HG02678 (cell line): ENCODE measurements at regions not wholly inside any gene's neighbourhood (a gene's known extent, or its start where the extent isn't known, plus 50 kb on each side); places are given as distances from the start of the nearest gene placed in this dataset.

Experiments
- ATAC-seq: cut with Tn5 transposase; IDR thresholded peaks from one replicate; pipeline ENCODE4 v1.9.1; 2021; ENCODE audit warnings: mild to moderate bottlenecking, moderate library complexity; ENCODE audit not compliant: unreplicated experiment

DNA sequence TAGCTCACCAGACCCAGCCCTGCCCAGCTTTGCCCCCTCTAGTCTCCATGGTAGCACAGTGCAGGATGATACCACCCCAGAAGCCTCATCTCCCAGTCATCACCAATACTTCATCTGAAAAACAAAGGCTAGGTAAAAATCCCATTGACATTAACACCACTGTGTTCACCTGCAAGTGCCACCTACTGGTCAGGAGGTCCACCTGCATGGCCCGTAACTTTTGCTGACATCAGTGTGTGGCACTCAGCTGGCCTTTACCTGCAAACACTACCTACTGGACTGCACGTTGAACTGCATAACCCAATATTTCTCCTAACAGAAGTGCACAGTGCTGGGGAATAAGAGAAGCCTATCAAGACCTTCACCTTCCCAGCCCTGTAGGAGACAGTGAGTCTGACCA, 234.7 kb upstream of the ADGRB3 start:
- ATAC-seq, result no peak

DNA sequence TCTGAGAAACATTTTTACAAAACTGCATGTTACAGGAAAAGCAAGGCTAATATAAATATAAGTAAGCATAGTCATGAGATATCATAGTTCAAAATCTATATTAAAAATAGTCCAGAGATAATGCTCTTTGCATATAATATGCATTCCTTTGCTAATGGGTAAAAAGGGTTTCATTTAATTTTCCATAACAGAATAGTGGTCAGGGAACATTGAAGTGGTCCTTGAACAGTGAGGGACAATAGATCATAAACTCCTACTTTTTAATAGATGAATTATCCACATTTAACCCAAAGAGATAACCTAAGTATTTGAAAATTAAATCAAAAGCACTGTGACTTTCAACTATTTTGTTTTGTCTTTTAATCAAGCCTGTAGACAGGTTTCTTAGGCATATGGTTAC, 243.1 kb upstream of the ADGRB3 start:
- ATAC-seq, result no peak

DNA sequence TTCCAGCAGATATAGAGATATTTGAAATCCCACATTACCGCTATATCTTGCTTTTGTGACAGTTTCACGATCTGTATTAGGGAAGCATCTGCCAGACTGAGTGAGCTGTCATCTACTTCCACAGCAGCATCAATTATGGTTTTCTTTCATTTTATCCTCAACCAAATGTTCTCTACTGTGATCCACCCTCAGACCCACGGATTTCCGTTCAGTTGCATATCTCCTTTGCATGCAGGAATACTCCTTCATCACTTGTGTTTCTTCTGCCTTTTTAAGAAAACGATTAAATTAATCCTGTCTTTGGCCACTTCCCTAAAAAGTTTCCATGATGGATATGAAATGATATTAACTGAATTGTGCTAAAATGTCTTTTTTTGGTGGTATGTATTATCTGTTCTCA, 262.1 kb upstream of the ADGRB3 start:
- ATAC-seq, result no peak

DNA sequence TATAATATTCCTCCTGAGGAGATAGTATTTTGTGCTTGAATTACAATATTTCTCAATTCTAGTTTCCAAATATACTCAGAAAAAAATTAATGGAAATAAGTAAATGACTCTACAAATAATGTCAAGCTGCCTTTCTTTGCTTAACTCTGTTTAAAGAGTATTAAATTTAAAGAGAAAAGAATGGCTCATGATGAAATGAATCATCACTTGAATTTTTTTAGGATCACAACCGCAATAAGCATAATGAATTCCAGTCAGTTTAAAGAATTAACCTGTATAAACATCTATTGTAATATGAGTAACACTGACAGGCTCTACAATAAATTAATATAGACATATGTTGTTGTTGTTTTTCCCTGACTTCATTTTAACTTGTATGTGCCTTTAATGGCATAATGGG, 266.2 kb upstream of the ADGRB3 start:
- no peak for ATAC-seq

DNA sequence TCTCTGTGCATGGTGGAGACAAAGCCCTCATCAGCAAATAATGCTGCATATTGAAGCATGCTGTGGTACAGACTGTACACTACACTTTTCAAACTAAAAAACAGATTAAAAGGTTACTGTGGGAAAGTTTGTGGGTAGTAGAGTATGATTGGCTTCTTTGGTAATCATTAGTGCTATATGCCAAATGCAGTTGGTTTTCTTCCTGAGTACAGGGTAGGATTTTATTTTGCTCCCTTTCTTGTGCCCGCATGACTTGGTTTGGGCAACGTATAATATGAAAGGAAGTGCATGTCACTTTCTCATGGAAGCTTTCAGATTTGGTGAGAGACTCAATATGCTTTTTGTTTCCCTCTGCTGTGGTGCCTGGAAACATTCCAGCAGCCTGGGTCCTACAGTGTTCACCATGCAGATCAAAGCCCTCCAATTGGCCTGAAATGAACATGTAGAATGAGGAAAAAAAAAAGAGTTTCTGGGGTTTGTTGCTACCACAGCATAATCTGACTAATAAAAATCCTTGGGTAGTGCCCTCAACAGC, 270.7 kb upstream of the ADGRB3 start:
- ATAC-seq, result no peak

DNA sequence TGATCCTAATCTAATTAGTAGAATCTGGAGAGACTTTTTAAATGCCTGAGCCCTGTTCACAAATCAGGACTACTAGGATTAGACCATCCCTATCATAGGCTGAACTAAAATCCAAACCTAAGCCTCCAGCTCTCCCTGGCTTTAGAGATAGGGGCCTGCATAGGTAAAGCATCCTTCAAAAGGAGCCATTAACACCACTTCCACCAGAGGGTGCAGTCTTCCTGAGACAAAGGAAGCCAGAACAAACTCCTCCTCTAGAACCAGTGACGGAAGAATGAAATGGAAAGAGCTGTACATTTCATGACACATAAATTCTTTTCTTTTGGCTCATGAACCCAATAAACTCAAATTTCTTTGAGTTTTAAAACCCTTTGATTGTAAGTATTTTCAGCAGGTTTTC, 291.2 kb upstream of the ADGRB3 start:
- ATAC-seq, result peak; percentile 77

DNA sequence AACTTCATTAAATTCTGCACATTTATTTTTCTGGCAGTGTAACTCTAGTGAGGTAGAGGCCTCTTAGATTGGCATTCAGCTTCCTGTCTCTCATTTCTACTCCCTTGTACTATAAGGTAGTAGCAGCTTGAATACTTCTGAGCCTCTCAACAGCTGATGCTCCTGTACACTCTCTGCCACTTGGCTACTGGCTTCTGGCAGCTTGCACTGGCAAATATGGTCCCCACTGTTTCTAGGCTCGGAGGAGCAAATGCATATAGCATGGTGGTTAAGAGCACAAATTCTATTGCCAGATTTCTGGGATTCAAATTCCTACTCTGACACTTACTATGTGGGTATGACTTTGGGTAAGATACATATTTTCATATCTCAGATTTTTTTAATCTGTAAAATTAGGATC, 292.8 kb upstream of the ADGRB3 start:
- ATAC-seq, result no peak

DNA sequence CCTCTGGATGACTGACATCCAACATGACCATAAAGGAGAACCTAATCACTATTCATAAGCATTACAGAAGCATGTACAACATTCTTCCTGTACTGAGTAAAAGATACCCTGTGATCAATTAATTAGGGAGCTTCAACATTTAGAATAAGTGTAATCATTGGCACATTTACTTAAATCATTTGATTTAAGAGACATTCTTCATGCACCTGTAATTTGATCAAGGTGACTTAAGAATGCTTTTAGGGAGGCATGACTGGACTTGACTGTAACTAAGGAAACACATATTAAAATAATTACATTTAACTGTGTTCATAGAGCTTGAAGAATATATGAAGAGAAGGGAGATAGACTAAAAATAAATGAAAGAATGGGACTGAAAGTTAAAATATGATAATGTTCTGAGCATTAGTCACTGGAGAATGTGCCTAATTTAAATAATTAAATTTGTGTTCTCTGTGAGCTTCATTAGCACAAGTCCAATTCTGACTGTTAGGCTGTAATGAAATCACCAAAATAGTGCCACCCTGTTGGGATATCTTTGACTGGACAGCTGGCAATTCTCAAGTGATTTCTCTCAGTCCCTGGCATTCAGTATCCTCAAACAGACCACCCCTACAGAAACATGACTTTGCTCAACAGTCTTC, 295.5 kb upstream of the ADGRB3 start:
- ATAC-seq, result no peak

DNA sequence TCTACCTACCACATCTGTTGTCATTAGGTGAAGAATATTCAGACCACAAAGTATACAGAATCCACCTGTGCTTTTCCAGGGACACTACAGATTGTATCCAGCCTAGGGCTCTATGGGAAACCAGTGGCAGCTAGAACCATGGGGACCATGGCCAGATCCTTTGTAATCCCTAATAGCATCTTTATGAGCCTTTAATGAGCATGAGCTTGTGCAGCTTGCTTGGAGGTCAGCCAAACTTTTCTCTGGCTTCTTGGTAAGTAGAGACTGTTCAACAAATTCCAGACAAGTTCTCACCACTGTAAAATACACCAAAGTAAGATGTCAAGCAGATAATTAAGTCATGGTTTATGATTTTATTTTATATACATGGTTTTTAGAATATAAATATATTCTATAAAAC, 301.6 kb upstream of the ADGRB3 start:
- no peak for ATAC-seq

DNA sequence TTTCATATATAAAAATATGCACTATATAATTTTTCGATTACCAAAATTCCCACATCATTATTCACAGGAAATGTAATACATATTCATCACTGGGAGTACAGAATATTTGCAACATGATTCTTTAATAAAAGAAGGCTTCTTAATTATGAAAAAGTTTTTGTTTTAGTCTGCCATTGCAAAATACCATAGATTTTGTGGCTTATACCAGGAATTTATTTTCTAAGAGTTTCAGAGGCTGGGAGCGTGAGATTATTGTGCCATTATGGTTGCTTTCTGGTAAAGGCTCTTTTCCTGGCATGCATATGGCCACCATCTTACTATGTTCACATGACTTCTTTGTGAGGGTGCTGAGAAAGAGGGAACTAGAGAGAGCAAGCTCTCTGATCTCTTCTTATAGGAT, 306.9 kb upstream of the ADGRB3 start:
- no peak for ATAC-seq

DNA sequence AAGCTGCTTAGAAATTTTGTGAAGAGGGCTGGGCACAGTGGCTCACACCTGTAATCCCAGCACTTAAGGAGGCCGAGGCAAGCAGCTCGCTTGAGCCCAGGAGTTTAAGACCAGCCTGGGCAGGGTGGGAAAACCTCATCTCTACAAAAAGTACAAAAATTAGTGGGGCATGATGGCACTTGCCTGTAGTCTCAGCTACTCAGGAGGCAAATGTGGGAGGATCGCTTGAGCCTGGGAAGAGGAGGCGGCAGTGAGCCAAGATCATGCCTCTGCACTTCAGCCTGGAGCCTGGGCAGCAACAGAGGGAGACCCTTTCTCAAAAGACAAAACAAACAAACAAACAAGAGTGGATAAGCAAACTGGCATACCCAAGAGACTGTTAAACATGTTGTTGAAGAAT, 308.3 kb upstream of the ADGRB3 start:
- no peak for ATAC-seq

DNA sequence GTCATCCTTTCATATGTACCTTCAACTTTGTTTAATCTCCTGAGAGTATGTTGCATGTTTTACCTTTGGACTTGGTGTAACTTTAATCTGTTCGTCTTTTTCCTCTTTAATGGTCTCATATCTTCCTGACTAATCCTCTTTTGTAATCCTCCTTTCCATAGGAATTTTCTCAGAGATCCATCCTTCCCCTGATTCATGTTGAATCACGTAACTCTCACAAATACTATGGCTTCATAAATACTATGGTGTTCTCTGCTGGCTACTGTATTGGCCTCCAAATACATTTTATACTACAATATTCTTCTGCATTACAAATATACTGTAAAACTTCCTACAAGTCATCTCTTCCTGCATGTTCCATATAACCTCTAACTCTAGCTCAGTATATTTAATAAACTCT, 317.7 kb upstream of the ADGRB3 start:
- ATAC-seq, result no peak

DNA sequence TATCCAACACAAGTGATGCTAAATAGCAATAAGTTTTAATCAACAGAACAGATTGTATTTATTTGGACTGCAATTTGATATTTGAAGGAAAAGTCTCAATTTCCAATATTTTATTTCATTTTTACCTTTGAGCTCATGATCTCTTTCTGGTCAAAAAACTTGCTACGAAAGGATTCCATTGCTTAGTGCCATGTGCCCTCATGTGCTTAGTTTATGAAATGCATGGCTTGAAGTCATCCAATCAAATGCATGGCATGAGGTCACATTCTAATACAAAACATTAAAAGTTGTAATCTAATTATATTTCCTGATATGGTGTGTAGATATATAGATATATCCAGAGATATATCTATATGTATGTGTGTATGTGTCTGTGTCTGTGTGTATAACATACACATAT, 321.2 kb upstream of the ADGRB3 start:
- no peak for ATAC-seq

DNA sequence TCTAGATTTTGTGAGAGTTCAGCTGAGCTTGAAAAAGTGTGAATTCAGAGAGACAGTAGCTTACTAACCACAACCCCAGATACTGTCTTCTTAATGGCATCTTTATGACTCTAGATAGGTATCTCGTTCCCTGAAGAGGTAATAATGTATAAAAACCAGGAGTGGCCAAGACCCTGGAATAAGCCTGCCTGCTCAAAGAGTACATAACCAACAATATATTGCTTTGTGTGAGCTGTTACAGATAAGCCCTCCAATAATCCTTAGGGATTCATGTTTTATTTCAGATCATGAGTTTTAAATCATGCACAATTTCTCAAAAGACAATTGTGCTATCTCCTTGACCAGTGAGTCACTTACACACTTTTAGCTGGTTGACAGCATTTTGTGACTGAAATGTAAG, 327.8 kb upstream of the ADGRB3 start:
- no peak for ATAC-seq

DNA sequence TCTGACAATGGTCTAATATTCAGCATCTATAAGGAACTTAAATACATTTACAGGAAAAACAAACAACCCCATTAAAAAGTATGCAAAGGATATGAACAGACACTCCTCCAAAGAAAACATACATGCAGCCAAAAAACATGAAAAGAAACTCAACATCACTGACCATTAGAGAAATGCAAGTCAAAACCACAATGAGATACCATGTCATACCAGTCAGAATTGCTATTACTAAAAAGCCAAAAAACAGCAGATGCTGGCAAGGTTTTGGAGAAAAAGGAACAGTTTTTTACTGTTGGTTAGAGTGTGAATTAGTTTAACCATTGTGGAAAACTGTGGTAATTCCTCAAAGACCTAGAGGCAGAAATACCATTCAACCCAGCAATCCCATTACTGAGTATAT, 339.0 kb upstream of the ADGRB3 start:
- ATAC-seq, result no peak

DNA sequence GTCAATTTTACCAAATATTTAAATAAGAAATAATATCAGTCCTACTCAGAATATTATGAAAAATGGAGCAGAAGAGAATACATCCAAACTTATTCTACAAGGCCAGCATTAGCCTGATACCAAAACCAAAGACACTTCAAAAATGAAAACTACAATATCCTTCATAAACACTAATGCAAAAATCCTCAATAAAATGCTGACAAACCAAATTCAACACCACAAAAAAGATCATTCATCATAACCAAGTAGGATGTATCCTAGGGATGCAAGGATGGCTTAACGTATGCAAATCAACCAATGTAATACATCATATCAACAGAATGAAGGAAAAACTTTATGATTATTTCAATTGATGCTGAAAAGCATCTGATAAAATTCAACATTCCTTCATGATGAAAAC, 352.4 kb upstream of the ADGRB3 start:
- ATAC-seq, result no peak

DNA sequence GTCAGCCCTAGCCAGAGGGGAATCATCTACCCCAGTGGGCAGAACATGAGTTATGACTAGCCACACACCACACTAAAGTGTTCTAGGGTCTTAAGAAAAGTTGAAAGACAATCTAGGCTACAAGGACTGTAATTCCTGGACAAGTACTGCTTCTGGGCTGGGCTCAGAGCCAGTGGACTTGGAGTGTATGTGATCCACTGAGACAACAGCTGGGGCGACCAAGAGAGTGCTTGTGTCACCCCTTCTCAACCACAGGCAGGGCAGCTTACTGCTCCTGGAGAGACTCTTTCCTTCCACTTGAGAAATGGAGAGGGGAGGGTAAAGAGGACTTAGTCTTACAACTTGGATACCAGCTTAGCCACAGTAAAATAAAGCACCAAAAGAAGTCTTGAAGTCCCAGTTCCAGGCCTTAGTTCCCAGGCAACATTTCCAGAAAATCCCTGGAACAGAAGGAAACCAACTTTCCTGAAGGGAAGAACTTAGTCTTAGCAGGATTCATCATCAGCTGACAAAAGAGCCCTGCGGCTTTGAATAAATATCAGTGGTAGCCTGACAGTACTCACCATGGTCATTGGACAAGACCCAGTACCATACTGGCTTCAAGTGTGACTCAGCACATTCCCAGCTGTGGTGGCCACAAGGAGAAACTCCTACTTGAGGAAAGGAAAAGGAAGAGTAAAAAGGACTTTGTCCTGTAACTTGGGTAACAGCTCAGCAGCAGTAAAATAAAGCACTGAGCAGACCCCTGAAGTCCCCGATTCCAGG, 355.1 kb upstream of the ADGRB3 start:
- ATAC-seq, result no peak

DNA sequence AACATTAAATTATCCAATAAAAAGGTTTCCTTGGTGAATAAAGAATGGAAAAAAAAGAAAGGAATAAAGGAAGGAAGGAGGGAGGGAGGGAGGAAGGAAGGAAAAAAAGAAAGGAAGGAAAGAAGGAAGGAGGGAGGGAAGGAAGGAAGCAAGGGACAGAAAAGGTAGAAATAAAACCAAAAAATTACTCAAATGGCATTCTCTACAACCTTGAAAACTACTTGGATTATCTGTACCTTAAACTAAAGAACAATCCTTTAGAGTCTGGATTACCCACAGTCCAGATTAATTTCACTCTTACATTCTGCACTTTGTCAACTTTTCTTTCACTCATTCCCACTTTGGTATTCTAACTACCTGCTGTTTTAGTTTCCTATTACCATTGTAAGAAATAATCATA, 361.8 kb upstream of the ADGRB3 start:
- ATAC-seq, result no peak

DNA sequence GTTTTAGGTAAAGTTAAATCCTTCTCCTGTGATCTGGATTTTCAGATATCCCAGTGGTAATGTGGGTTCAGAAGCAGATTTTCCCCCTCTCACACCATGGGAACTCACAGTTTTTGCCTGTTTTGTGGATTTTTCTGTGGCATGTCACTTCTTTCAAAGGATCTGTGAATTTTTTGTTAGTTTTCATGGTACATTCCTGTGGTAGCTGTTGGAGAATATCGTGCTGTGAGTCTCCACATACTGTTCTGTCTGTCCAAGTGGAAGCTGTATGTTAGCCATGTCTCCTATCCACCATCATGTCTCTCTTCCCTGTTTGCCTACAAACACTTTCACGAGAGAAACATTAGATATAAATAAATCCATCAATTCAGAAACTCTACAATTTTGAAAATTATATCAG, 378.7 kb upstream of the ADGRB3 start:
- ATAC-seq, result no peak

DNA sequence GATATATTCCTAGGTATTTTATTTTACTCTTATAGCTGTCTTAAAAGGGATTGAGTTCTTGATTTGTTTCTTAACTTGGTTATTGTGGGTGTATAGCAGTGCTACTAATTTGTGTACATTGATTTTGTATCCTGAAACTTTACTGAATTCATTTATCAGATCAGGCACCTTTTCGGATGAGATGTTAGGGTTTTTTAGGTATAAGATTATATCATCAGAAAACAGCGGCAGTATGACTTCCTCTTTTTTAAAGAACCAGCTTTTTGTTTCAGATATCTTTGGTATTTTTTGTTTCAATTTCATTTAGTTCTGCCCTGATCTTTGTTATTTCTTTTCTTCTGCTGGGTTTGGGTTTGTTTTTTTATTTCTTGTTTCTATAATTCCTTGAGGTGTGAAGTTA, 382.4 kb upstream of the ADGRB3 start:
- peak; percentile 62 for ATAC-seq

DNA sequence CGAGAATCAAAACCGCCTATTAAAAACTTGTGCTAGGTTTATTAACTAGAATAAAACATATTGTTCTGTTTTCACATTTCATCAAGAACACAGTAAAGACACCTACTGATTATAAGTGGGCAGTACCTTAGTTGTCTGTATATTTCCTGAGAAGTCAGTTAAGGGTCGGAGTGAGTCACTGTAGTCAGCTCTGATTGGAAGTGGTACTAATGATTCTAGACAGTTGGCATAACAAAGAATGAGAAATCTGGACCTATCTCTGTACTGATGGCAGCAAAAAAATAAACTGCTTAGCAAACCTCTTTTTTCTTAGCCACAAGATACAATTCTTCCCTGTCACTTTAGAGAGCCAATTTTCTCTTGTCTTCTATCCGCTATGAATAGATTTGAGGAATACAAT, 387.3 kb upstream of the ADGRB3 start:
- no peak for ATAC-seq

DNA sequence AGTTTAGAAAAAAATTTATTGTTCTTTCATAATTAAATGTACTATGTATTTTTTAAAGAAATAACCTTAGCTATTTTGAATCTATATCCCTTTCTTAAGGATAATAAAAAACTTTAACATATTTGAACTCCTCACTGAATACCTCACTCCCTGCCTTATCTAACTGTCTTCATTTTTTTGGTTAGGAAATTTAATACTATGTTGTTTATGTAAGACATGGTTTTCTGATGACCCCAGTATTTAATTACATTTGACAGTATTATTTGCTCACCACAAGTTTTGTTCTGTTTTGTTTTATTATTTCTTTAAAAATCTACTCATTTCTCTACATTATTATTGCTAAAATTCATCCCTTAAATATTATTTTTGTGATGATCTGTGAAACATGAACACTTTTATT, 394.4 kb upstream of the ADGRB3 start:
- no peak for ATAC-seq

DNA sequence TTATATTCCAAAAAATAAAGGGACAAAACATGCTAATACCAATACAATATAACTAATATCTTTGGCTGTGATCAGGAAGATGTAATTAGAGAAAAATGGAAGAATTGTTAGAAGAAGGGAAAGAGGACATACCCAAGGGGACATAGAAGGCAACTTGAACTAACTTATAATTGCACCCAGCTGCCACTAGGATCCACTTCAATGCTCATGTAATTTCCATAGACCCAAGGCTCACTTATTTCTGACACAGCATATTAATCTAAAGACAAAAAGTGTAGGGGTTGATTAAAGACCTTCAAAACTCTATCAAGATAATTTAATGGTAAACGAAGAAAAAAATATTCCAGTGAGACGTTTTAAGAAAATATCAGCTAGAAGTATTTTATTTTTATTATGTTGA, 396.0 kb upstream of the ADGRB3 start:
- ATAC-seq, result no peak
